ENCODE measurements at regions not wholly inside any gene's neighbourhood (a gene's known extent, or its start where the extent isn't known, plus 50 kb on each side); places are given as distances from the start of the nearest gene placed in this dataset.
"Not testable (repeated sequence)": the region's sequence is repeated elsewhere in the genome, so short reads cannot be mapped to it uniquely, and the experiment has no call there.

- peak; percentile 83 for ATAC-seq (ENCODE audit: low FRiP score)
- DNase-seq (ENCODE audit: low spot score): no peak
- no peak for TF ChIP-seq CTCF (IDR thresholded peaks at IDR 0.05)
Observed at GRCh38 chr5:138696501-138696900, 56.7 kb upstream of the CTNNA1 start.

- TF ChIP-seq CTCF (IDR thresholded peaks at IDR 0.05): no peak
- DNase-seq (ENCODE audit: low spot score) (no peak), ATAC-seq (ENCODE audit: low FRiP score) (no peak)
Observed at GRCh38 chr5:138695781-138696180, 57.4 kb upstream of the CTNNA1 start.

GRCh38 chr5:138694146-138694545, 59.1 kb upstream of the CTNNA1 start:
- DNase-seq (ENCODE audit: low spot score) (no peak), ATAC-seq (ENCODE audit: low FRiP score) (no peak)
- TF ChIP-seq CTCF (IDR thresholded peaks at IDR 0.05): no peak

GRCh38 chr5:138692370-138692769, 60.9 kb upstream of the CTNNA1 start:
- ATAC-seq (ENCODE audit: low FRiP score): no peak
- no peak for DNase-seq (ENCODE audit: low spot score)
- TF ChIP-seq CTCF (IDR thresholded peaks at IDR 0.05): no peak

- TF ChIP-seq CTCF (IDR thresholded peaks at IDR 0.05): no peak
- DNase-seq (ENCODE audit: low spot score): no peak
- ATAC-seq (ENCODE audit: low FRiP score): no peak
Observed at GRCh38 chr5:138686668-138687067, 66.6 kb upstream of the CTNNA1 start.

- ATAC-seq (ENCODE audit: low FRiP score): no peak
- no peak for TF ChIP-seq CTCF (IDR thresholded peaks at IDR 0.05)
- no peak for DNase-seq (ENCODE audit: low spot score)
Observed at GRCh38 chr5:138685193-138685745, 68.0 kb upstream of the CTNNA1 start.

- DNase-seq (ENCODE audit: low spot score); ATAC-seq (ENCODE audit: low FRiP score): not testable (repeated sequence)
Observed at GRCh38 chr5:138682462-138682861, 70.8 kb upstream of the CTNNA1 start.

GRCh38 chr5:138678826-138679225, 74.4 kb upstream of the CTNNA1 start:
- not testable (repeated sequence) for ATAC-seq (ENCODE audit: low FRiP score); DNase-seq (ENCODE audit: low spot score)

Measured in omental fat pad (tissue), 3 donors.